A549 (cell line): ENCODE measurements at regions not wholly inside any gene's neighbourhood (a gene's known extent, or its start where the extent isn't known, plus 50 kb on each side); places are given as distances from the start of the nearest gene placed in this dataset.

Experiments used
- ATAC-seq, 2 experiments: fragments of 200-7000 bp in 1 of 2; fragments of >200 bp in 1 of 2; cut with Nextera tagmentation in 1 of 2; cut with Tn5 transposase in 1 of 2; 3 replicates each; pipeline versions ENCODE4 v1.8.0 to v1.9.1; 2018 to 2020; ENCODE audit warnings: mild to moderate bottlenecking in 1 of 2, moderate library complexity in 1 of 2
- CTCF ChIA-PET: fragments of 300-600 bp; sonication (Branson Sonifier 250); formaldehyde crosslinking; extraction: SDS; loops from one replicate; lab custom pipeline; 2021; ENCODE audit warnings: antibody characterized with exemption, inconsistent platforms; lab: Yijun Ruan, JAX
- POLR2A ChIA-PET: fragments of 350-600 bp; formaldehyde crosslinking; extraction: SDS; loops from one replicate; lab custom pipeline; 2021; ENCODE audit warnings: antibody characterized with exemption, inconsistent platforms; lab: Yijun Ruan, JAX
- DNase-seq, 2 experiments: peaks; one replicate each; pipeline versions ENCODE4 v3.0.0 to v3.0.0-alpha.2; 2011 to 2016; ENCODE audit warnings: low read depth in 1 of 2, low spot score in 1 of 2
- FAIRE-seq: peaks from 2 replicates; lab custom pipeline; 2011; peaks lifted over from hg19 to GRCh38; lab: Jason Lieb, UNC
- H3K27ac ChIP-seq, 2 experiments: fragments of >200 bp; sonication (Bioruptor Twin); formaldehyde crosslinking; 3 replicates each; pipeline ENCODE4 v1.5.1; 2016 to 2017
- H3K4me1 ChIP-seq: fragments of >200 bp; sonication (Bioruptor Twin); formaldehyde crosslinking; 3 replicates; pipeline ENCODE4 v1.6.1; 2016
- H3K4me2 ChIP-seq: fragments of >200 bp; sonication (Bioruptor Twin); formaldehyde crosslinking; 3 replicates; pipeline ENCODE4 v1.6.1; 2016
- H3K4me3 ChIP-seq: fragments of >200 bp; sonication (Bioruptor Twin); formaldehyde crosslinking; 3 replicates; pipeline ENCODE4 v1.5.1; 2016
- H3K9me3 ChIP-seq: fragments of >200 bp; sonication (Bioruptor Twin); formaldehyde crosslinking; 3 replicates; pipeline ENCODE4 v1.6.1; 2016
- BHLHE40 ChIP-seq: IDR thresholded peaks from 2 replicates; pipeline ENCODE4 v1.6.1; 2012; ENCODE audit warnings: low read depth, low read length, inconsistent platforms
- CBX2 ChIP-seq: fragments of 200-600 bp; sonication (generic); IDR thresholded peaks from 2 replicates; pipeline ENCODE4 v1.6.1; 2016; ENCODE audit warnings: low read depth, mild to moderate bottlenecking, borderline replicate concordance
- CBX8 ChIP-seq: fragments of 200-600 bp; sonication (generic); IDR thresholded peaks from 2 replicates; pipeline ENCODE4 v1.6.1; 2016
- CEBPB ChIP-seq, 2 experiments: fragments of >200 bp in 1 of 2; sonication (Bioruptor Twin) in 1 of 2; formaldehyde crosslinking in 1 of 2; IDR thresholded peaks; 2 replicates each; pipeline ENCODE4 v1.6.1; 2012 to 2016
- CHD2 ChIP-seq: fragments of 150-350 bp; IDR thresholded peaks from 2 replicates; pipeline ENCODE4 v1.6.1; 2014; ENCODE audit warnings: low read length; ENCODE audit not compliant: partially characterized antibody
- CHD4 ChIP-seq: fragments of 200-600 bp; sonication (generic); IDR thresholded peaks from 2 replicates; pipeline ENCODE4 v1.6.1; 2016; ENCODE audit warnings: antibody characterized with exemption, mild to moderate bottlenecking, borderline replicate concordance
- EHF ChIP-seq: fragments of 250-450 bp; sonication (Bioruptor Pico); IDR thresholded peaks from 2 replicates; pipeline ENCODE4 v1.5.0; 2020; ENCODE audit warnings: mild to moderate bottlenecking
- EP300 ChIP-seq, 2 experiments: fragments of >200 bp; sonication (Bioruptor Twin); formaldehyde crosslinking; IDR thresholded peaks; 2 replicates in 1 of 2; 3 replicates in 1 of 2; pipeline ENCODE4 v1.6.1; 2016 to 2017
- FOSL2 ChIP-seq, 2 experiments: fragments of 450-650 bp in 1 of 2; fragments of >200 bp in 1 of 2; sonication (Bioruptor Twin) in 1 of 2; formaldehyde crosslinking; IDR thresholded peaks; 2 replicates each; pipeline versions ENCODE4 v1.5.0 to v1.6.1; 2016 to 2020; ENCODE audit warnings: mild to moderate bottlenecking in 1 of 2, moderate library complexity in 1 of 2
- FOXS1 ChIP-seq: fragments of 250-450 bp; sonication (Bioruptor Pico); IDR thresholded peaks from 2 replicates; pipeline ENCODE4 v1.5.0; 2020; ENCODE audit warnings: mild to moderate bottlenecking, moderate library complexity
- GATA3 ChIP-seq: IDR thresholded peaks from 2 replicates; pipeline ENCODE4 v1.6.1; 2012; ENCODE audit warnings: borderline replicate concordance
- HOXA7 ChIP-seq: fragments of 250-450 bp; sonication (Bioruptor Pico); IDR thresholded peaks from 2 replicates; pipeline ENCODE4 v1.5.0; 2020; ENCODE audit warnings: mild to moderate bottlenecking, moderate library complexity
- JUN ChIP-seq, 2 experiments: fragments of >200 bp; sonication (Bioruptor Twin); formaldehyde crosslinking; IDR thresholded peaks; 2 replicates in 1 of 2; 3 replicates in 1 of 2; pipeline ENCODE4 v1.6.1; 2016 to 2017
- JUNB ChIP-seq: fragments of >200 bp; sonication (Bioruptor Twin); formaldehyde crosslinking; IDR thresholded peaks from 2 replicates; pipeline ENCODE4 v1.6.1; 2016
- KDM1A ChIP-seq: fragments of 200-600 bp; sonication (generic); IDR thresholded peaks from 2 replicates; pipeline ENCODE4 v1.6.1; 2016; ENCODE audit warnings: low read depth, mild to moderate bottlenecking
- KDM5A ChIP-seq: fragments of 200-600 bp; sonication (generic); IDR thresholded peaks from 2 replicates; pipeline ENCODE4 v1.6.1; 2016; ENCODE audit warnings: antibody characterized with exemption, mild to moderate bottlenecking
- MYC ChIP-seq: IDR thresholded peaks from 2 replicates; pipeline ENCODE4 v1.6.1; 2012; ENCODE audit warnings: mild to moderate bottlenecking, inconsistent platforms, low read length, improper control_type of control experiment, borderline replicate concordance
- NFE2L2 ChIP-seq: fragments of 150-350 bp; conservative IDR thresholded peaks from 2 replicates; pipeline ENCODE4 v1.6.1; 2014; ENCODE audit warnings: low read length
- NPAS2 ChIP-seq: fragments of 250-450 bp; sonication (Bioruptor Pico); IDR thresholded peaks from 2 replicates; pipeline ENCODE4 v1.8.0; 2022; ENCODE audit warnings: mild to moderate bottlenecking, moderate library complexity, borderline replicate concordance
- PHF8 ChIP-seq: fragments of 200-600 bp; sonication (generic); IDR thresholded peaks from 2 replicates; pipeline ENCODE4 v1.6.1; 2016; ENCODE audit warnings: low read depth, mild to moderate bottlenecking, antibody characterized with exemption, moderate library complexity, borderline replicate concordance
- RCOR1 ChIP-seq: fragments of 150-350 bp; IDR thresholded peaks from 2 replicates; pipeline ENCODE4 v1.6.1; 2014; ENCODE audit warnings: antibody characterized with exemption, low read length, low read depth
- RFX5 ChIP-seq: fragments of 450-650 bp; IDR thresholded peaks from 2 replicates; pipeline ENCODE4 v1.7.1; 2014; ENCODE audit warnings: antibody characterized with exemption, mild to moderate bottlenecking, moderate library complexity
- SREBF2 ChIP-seq: fragments of 450-650 bp; IDR thresholded peaks from 2 replicates; pipeline ENCODE4 v1.6.1; 2014; ENCODE audit warnings: mild to moderate bottlenecking, moderate library complexity
- TFCP2L1 ChIP-seq: fragments of 250-450 bp; sonication (Bioruptor Pico); IDR thresholded peaks from 2 replicates; pipeline ENCODE4 v1.5.0; 2021; ENCODE audit warnings: mild to moderate bottlenecking
- TP53 ChIP-seq: fragments of 250-450 bp; sonication (Bioruptor Pico); IDR thresholded peaks from 2 replicates; pipeline ENCODE4 v1.5.0; 2021; ENCODE audit warnings: mild to moderate bottlenecking, moderate library complexity
- USF2 ChIP-seq: fragments of 450-650 bp; IDR thresholded peaks from 2 replicates; pipeline ENCODE4 v1.6.1; 2014; ENCODE audit warnings: antibody characterized with exemption
- ZC3H11A ChIP-seq: fragments of 450-650 bp; IDR thresholded peaks from 2 replicates; pipeline ENCODE4 v1.6.1; 2014; ENCODE audit warnings: antibody characterized with exemption, mild to moderate bottlenecking
- ZFP36 ChIP-seq: fragments of 450-650 bp; IDR thresholded peaks from 2 replicates; pipeline ENCODE4 v1.6.1; 2014; ENCODE audit warnings: borderline replicate concordance; ENCODE audit not compliant: partially characterized antibody
- WGBS: methylation state at CpG from one replicate; pipeline ENCODE4 v1.1.6; 2017; ENCODE audit errors: missing lambda C conversion rate; 5-methylcytosine and 5-hydroxymethylcytosine counted together
- TF ChIP-seq, protein P1 (sequence below): fragments of 150-350 bp; IDR thresholded peaks from 2 replicates; pipeline ENCODE4 v1.6.1; 2014; ENCODE audit warnings: low read depth, mild to moderate bottlenecking, low read length
- TF ChIP-seq, protein P2 (sequence below): IDR thresholded peaks from 2 replicates; pipeline ENCODE4 v1.6.1; 2012
- TF ChIP-seq, protein P3 (sequence below): fragments of 250-450 bp; sonication (Bioruptor Pico); IDR thresholded peaks from 2 replicates; pipeline ENCODE4 v1.5.0; 2020; ENCODE audit warnings: low read depth, mild to moderate bottlenecking, moderate library complexity

GRCh38 chr15:56795502-56795901 is 62.2 kb upstream of the ZNF280D start:
- H3K4me2 ChIP-seq, result no peak overlapping the region
- TF ChIP-seq PHF8 (no peak), NFE2L2 (no peak), NPAS2 (CRISPR knock-in tag) (no peak), CEBPB (IDR thresholded peaks at IDR 0.05) (peak in 1 of 2 experiments; percentile 21; a peak in 1 of 4 replicates), CBX8 (no peak), CHD2 (no peak)
- TF ChIP-seq, all 56 proteins: peak for 1
- WGBS, result 62% methylated on average over 4 of the region's 4 CpGs
- no peak for DNase-seq
- ChIA-PET POLR2A (no interaction called here), CTCF (interaction anchor here (0.6 kb wide), 1 partner anchor 423 kb away, joined by 3 read pairs; no protein-coding TSS in a partner anchor)
- ATAC-seq, result no peak
- no peak for FAIRE-seq
- Histone ChIP-seq H3K27ac (no peak overlapping the region), H3K4me1 (no peaks in the 10 kb centered on the region), H3K4me3 (no peak overlapping the region), H3K9me3 (peaks cover 10% of the 10 kb centered on the region; the same call in 1 of the 3 replicates)

DNA sequence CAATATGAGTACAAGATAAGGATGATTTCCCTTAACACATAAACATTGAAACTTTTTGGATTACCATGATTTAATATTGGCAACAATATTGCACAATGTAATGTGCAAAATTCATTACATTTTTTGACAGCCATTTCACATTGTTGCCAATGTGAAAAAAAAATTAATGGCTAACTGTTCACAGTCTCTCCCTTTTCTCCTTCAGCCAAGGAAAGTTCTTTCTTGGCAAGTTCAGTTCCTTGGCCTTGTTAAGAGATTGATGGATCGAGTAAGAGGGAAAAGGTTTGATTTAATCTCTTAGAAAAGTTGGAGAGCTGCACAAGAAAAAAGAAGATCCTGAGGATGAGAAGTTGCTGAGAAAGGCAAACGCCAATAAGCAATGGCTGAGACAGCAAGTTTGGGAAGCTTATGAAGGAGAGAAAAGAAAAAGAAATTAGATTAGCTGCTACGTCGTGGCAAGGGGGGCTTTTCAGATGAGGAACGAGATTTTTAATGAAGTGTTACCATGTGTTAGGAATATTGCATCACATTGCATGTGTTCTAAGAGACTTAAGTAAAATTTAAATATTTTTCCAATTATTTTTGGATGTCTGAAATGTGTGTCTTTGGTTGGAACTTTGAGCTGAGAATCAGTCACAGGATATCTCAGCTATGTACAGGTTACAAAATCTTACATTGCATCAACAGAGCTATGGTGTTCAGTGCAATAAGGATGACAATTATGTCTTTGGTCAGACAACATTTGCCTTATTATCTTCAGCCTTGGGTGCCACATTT is 61.4 kb upstream of the ZNF280D start:
- H3K4me3 ChIP-seq, result no peak overlapping the region
- H3K4me1 ChIP-seq, result no peaks in the 10 kb centered on the region
- TF ChIP-seq KDM5A (no peak), CEBPB (IDR thresholded peaks at IDR 0.05) (0 out of 4 replicates have a peak, but pooled peaks of 1 of the 2 experiments have one; percentile 4)
- ChIA-PET CTCF (interaction anchor here (0.6 kb wide), 1 partner anchor 1071 kb away, joined by 5 read pairs; no protein-coding TSS in a partner anchor), POLR2A (no interaction called here)
- no peak overlapping the region for H3K4me2 ChIP-seq
- H3K27ac ChIP-seq, result no peak overlapping the region
- no peak for DNase-seq
- no peak for FAIRE-seq
- ATAC-seq, result no peak
- WGBS, result 64% methylated on average over 5 of the region's 5 CpGs
- H3K9me3 ChIP-seq, result peaks cover 10% of the 10 kb centered on the region; the same call in 1 of the 3 replicates

GRCh38 chr15:56794165-56794552 is 60.9 kb upstream of the ZNF280D start:
- no peak for ATAC-seq

DNA sequence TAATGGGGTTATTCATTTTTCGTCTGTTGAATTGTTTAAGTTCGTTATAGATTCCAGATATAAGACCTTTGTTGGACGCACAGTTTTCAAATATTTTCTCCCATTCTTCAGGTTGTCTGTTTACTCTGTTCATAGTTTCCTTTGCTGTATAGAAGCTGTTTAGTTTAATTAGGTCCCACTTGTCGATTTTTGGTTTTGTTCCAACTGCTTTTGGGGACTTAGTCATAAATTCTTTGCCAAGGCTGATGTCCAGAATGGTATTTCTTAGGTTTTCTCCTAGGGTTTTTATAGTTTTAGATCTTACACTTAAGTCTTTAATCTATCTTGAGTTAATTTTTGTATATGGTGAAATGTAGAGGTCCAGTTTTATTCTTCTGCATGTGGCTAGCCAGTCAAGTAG is 58.9 kb upstream of the ZNF280D start:
- ATAC-seq, result no peak
- FAIRE-seq, result no peak
- TF ChIP-seq HOXA7 (no peak), CHD2 (no peak), RFX5 (no peak), FOXS1 (CRISPR knock-in tag) (no peak), GATA3 (no peak), USF2 (no peak), RCOR1 (no peak), ZFP36 (no peak), JUNB (no peak)
- TF ChIP-seq, protein P1, sequence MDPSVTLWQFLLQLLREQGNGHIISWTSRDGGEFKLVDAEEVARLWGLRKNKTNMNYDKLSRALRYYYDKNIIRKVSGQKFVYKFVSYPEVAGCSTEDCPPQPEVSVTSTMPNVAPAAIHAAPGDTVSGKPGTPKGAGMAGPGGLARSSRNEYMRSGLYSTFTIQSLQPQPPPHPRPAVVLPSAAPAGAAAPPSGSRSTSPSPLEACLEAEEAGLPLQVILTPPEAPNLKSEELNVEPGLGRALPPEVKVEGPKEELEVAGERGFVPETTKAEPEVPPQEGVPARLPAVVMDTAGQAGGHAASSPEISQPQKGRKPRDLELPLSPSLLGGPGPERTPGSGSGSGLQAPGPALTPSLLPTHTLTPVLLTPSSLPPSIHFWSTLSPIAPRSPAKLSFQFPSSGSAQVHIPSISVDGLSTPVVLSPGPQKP, result no peak
- TF ChIP-seq, protein P2, sequence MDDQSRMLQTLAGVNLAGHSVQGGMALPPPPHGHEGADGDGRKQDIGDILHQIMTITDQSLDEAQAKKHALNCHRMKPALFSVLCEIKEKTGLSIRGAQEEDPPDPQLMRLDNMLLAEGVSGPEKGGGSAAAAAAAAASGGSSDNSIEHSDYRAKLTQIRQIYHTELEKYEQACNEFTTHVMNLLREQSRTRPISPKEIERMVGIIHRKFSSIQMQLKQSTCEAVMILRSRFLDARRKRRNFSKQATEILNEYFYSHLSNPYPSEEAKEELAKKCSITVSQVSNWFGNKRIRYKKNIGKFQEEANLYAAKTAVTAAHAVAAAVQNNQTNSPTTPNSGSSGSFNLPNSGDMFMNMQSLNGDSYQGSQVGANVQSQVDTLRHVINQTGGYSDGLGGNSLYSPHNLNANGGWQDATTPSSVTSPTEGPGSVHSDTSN, result no peak

More at GRCh38 chr15:56794165-56794552, 60.9 kb upstream of the ZNF280D start:
- POLR2A ChIA-PET, result no interaction called here
- Histone ChIP-seq H3K27ac (no peak overlapping the region), H3K4me3 (no peak overlapping the region), H3K4me1 (no peaks in the 10 kb centered on the region), H3K9me3 (peaks cover 10% of the 10 kb centered on the region; the same call in 1 of the 3 replicates), H3K4me2 (no peak overlapping the region)
- CTCF ChIA-PET, result interaction anchor here (1.0 kb wide), 1 partner anchor 303 kb away, joined by 3 read pairs; no protein-coding TSS in a partner anchor
- DNase-seq, result no peak
- no peak for FAIRE-seq
- 8% methylated on average over 1 of the region's 1 CpG for WGBS
- TF ChIP-seq JUN (IDR thresholded peaks at IDR 0.05), result no peak
- TF ChIP-seq RCOR1, result no peak
- TF ChIP-seq TFCP2L1, result no peak
- TF ChIP-seq ZC3H11A, result no peak
- TF ChIP-seq FOSL2 (IDR thresholded peaks at IDR 0.05), result no peak
- no peak for TF ChIP-seq FOSL2 (CRISPR knock-in tag; IDR thresholded peaks at IDR 0.05)
- no peak for TF ChIP-seq NPAS2 (CRISPR knock-in tag)
- TF ChIP-seq EHF (CRISPR knock-in tag), result no peak
- TF ChIP-seq CBX2, result no peak
- TF ChIP-seq EP300 (IDR thresholded peaks at IDR 0.05), result no peak
- TF ChIP-seq, protein P3, sequence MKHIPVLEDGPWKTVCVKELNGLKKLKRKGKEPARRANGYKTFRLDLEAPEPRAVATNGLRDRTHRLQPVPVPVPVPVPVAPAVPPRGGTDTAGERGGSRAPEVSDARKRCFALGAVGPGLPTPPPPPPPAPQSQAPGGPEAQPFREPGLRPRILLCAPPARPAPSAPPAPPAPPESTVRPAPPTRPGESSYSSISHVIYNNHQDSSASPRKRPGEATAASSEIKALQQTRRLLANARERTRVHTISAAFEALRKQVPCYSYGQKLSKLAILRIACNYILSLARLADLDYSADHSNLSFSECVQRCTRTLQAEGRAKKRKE (CRISPR knock-in tag), result no peak
- TF ChIP-seq SREBF2, result no peak
- TF ChIP-seq BHLHE40, result no peak
- TF ChIP-seq TP53 (CRISPR knock-in tag), result no peak
- TF ChIP-seq KDM1A, result no peak
- no peak for TF ChIP-seq CHD4
- TF ChIP-seq, protein P1, result no peak
- TF ChIP-seq MYC, result no peak

More for the DNA sequence above, 58.9 kb upstream of the ZNF280D start:
- WGBS, result 42% methylated on average over 4 of the region's 4 CpGs
- POLR2A ChIA-PET, result interaction anchor here (0.6 kb wide), 1 partner anchor 203 kb away, joined by 4 read pairs; no protein-coding TSS in a partner anchor
- Histone ChIP-seq H3K9me3 (peaks cover 17% of the 10 kb centered on the region; the same call in 2 of the 3 replicates), H3K4me2 (no peak overlapping the region), H3K27ac (no peak overlapping the region), H3K4me3 (no peak overlapping the region), H3K4me1 (no peaks in the 10 kb centered on the region)
- CTCF ChIA-PET, result interaction anchor here (1.0 kb wide), 1 partner anchor 750 kb away, joined by 3 read pairs; no protein-coding TSS in a partner anchor
- DNase-seq, result no peak
